NCI-H226 (cell line): ENCODE measurements at regions not wholly inside any gene's neighbourhood (a gene's known extent, or its start where the extent isn't known, plus 50 kb on each side); places are given as distances from the start of the nearest gene placed in this dataset.
"Not testable (repeated sequence)": the region's sequence is repeated elsewhere in the genome, so short reads cannot be mapped to it uniquely, and the experiment has no call there.

ENCODE experiments used
- DNase-seq: peaks from one replicate; pipeline ENCODE4 v3.0.0-alpha.2; 2015

DNA sequence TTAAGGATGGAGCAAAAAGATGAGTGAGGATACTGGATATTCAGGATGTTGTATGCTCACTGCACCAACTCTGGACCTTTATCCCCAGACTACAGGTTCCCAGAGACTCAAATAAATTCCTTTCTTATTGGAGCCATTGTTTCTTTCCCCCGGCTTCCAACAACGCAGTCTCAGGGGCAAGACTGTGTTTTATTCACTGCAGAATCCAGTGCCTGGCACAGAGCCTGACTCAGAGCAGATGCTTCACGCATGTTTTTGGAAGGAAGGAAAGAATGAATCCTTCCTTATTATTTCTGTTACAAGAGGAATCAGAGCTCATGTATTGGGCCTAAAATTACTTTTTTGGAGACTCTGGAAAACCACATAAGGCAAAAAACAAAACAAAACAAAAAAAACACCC, 96.0 kb upstream of the VGLL4 start:
- DNase-seq: no peak

DNA sequence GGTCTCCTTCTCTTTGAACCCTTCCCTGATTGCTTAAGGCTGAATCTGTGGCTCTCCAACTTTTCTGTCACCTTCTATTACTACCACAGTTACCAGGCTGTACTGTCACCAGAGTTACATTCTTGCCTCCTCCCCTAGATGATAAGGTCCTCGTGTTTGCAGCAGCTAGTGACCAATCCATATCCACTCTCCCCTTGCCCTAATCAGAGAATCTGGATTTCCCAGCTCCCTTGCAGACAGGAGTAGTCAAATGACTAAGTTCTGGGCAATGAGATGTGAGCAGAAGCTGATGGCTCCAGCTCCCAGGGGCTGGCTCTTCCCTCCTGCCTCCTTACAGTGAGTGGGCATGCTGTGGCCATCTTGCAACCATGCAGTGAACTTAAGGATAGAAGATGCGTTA, 95.4 kb upstream of the VGLL4 start:
- no peak for DNase-seq

DNA sequence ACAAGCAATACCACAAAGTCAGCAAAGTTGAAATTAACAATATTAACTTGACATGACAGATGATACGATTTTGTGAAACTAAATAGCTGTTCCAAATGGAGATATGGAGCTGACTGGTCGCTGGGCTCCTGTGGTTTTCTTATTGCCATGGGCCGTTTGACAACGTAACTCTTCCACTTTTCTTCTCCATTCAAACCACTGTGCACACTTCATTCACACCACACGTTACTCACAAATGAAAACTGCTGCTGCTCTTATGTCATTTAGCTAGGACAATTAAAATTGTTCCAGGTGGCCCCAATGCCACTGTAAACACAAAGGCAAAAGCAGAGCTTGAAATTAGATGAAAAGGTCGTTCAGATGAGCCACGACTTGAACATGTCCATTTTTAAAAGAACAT, 94.0 kb upstream of the VGLL4 start:
- DNase-seq: no peak

DNA sequence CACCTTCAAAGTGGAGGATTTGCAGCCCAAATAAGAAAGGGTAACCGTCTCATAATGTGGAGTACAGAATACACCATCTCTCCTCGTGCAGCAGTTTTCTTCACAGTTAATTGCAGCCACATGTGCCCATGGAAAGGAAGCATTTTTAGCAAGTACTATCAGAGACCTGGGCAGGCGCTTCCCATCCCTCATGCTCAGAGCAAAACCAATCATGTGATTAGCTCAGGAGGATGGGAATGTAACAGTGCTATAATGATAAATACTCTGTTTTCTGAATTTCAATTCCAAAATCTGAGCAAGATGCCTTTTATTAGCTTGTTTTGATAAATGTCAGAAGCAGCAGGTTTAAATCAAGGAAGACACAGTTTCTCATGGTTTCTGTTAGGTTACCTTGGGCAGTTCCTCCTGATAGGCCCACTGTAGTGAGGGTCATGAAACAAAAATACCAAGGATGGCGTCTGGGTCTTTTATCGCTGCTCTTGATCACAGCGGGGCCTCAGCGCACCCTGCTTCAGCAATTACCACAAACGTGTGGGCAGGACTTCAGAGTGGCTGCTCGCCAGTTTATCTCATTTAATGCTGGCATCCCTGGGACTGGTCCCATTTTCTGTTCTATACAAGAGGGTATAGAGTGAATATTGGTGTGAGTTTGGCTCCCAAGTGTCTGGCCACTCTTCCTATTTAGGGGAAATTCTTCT, 92.6 kb upstream of the VGLL4 start:
- DNase-seq: no peak

DNA sequence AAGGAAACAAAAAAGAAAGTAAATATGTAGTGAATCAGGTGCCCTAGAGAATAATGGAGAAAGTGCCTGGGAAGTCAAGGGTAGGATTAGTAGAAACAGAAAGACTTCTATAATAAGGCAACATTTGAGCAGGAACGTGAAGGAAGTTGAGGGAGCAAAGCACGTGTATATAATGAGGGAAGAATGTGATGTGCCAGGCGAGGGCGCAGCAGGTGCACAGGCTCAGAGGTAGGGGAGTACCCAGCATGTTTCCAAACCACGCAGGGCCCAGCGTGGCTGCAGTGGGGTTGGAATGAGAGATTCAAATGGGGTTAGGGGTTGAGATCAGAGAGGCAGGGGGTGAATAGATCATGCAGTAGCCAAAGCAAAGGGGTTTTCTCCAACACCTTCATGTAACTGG, 91.9 kb upstream of the VGLL4 start:
- no peak for DNase-seq

DNA sequence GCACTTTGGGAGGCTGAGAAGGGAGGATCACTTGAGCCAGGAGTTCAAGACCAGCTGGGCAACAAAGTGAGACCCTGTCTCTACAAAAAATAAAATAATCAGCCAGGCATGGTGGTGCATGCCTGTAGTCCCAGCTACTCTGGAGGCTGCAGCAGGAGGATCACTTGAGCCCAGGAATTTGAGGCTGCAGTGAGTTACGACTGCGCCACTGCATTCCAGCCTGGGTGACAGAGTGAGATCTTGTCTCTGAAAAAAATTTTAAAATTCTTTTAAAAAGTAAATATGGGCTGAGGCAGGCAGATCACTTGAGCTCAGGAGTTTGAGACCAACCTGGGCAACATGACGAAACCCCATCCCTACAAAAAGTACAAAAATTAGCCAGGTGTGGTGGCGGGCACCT, 91.4 kb upstream of the VGLL4 start:
- DNase-seq: not testable (repeated sequence)

DNA sequence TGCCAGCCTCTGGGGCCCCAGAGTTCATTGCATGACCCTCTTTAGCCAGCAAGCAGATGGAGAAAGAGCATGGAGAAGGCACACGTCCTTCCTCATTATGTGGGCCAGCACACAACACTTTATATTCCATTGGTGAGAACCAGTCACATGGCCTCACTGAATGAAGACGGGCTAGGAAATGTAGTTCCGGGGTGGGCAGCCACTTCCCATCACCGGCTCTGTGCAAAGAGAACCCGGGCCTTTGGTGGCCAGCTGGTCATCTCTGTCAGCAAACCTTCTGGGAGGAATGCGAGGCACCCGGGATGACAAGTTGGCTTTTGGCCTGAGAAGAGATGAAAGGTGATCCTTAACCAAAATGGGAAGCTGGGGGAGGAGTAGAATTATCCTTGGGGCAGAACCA, 90.2 kb upstream of the VGLL4 start:
- no peak for DNase-seq

DNA sequence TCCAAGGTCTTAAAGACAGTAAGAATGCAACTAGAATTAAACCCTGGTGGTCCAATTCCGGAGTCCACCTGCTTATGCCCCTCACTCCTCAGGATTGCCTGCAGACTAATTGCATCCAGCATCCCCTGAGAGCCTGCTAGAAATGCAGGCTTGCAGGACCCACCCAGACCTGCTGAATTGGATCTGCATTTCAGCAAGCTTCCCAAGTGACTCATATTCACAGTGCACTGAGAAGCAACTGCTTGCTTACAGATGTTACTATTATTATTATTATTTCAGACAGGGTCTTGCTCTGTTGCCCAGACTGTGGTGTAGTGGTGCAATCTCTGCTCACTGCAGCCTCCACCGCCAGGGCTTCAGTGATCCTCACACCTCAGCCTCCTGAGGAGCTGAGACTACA, 83.5 kb upstream of the VGLL4 start:
- DNase-seq: no peak

DNA sequence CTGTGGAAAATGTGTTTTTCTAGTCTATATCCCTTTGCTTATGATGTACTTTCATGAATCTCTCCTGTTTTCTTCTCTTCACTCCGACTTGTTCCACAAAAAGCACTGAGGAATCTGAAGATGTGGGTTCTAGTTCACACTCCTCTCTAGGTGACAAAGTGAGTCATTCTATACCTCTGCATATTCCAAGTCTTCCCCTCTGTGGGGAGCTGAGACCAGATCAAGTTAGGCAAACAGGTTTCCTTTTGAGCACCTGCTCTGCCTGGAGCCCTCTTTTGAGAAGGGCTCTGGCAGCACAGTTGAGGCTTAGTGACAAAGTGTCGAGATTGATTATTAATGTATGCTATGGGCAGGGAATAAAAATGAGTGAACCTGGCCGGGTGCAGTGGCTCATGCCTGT, 82.4 kb upstream of the VGLL4 start:
- no peak for DNase-seq

DNA sequence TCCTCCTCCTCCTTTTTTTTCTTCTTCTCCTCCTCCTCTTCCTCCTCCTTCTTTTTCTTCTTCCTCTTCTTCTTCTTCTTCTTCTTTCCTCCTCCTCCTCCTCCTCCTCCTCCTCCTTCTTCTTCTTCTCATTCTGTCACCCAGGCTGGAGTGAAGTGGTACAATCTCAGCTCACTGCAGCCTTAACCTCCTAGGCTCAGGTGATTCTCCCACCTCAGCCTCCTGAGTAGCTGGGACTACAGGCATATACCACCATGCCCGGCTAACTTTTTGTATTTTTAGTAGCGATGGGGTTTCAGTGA, 81.6 kb upstream of the VGLL4 start:
- not testable (repeated sequence) for DNase-seq

DNA sequence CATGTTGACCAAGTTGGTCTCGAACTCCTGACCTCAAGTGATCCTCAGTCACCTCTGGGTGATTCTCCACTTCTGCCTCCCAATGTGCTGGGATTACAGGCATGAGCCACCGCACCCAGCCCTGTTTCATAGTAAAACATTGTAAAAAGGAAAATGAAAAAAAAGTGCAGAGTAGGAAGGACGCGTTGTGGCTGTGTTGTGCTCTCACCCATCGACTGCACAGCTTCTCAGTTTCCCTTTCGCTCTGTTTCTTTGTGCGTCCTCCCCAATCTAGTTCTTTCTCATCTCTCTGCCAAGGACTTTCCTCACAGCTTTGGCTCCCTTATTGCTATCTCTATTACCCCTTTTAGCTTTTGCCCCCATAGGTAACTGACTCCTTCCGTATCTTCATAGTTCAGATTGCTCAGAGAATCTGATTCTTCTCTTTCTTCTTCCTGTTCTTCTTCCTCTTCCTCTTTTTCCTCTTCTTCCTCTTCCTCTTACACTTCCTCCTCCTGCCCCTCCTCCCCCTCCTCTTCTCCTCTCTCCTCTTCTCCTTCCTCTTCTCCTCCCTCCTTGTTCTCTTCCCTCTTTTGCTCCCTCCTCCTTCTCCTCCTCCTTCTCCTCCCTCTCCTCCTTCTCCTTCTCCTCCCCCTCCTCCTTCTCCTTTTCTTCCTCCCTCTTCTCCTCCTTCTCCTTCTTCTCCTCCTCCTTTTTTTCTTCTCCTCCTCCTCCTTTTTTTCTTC, 81.1 kb upstream of the VGLL4 start:
- no peak for DNase-seq

DNA sequence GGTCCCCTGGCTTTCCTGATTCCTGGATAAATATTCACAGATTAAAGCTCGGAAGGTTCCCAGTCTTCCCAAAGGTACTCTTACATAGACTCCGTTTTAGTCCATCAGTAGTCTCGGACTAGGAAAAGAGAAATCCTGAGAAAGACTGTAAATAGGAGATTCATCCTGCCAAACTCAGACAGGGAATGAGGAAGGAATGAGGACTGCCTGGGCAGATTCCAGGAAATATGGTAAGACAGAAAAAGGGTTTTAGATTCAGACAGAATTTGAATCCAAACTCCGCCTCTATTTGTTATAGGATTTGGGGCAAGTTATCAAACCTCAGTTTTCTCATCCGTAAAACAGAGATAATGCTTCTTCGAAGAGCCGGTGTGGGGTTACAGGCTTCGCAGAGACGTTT, 77.8 kb upstream of the VGLL4 start:
- no peak for DNase-seq

DNA sequence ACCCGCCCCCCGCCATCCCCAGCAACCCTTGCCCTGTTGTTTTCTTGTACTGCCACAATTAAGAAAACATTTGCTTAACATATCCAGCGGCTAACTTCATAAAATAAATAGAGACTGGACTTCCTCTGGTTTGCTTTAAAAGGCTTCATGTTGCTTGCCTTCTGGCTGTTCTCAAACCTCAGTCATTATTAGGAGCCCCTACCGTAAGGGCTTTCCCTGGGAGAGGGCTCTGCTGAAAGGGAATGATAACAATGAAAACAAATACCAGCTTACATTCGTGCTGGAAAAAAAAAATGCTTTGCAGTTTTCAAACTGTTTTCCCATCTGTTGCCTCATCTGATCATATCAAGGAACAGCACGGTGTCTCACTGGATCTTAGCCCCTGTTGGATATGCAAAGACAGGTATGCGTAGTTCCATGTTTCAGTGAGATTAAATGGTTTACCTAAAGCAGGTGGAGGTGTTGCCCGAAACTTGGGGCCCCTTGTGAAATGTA, 77.2 kb upstream of the VGLL4 start:
- no peak for DNase-seq

DNA sequence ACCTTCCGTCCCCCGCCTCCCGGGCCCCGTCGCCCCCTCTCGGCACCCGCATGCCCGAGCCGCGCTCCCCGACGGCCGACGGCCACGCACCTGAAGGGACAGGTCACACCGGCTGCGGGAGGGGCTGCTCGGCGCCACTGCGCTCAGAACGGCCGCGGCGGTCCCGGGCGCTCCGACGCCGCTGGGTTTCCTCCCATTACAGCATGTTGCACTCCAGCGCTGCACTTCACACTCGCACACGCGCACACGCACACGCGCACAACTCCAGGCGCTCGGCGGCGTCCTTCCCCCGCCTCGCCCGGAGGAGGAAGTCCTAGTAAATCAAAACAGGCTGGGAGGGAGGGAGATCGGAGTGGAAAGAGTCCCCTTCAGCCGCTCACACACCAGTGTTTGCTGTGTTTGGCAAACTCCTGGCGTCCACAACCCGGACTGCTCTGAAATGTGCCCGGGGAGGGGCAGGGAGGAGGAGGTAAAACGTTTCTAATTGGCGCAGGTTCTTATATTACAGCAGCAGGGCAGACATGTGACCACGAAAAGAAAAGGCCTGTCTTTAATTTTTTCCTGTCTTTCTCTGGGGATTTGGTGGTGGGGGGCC, 76.7 kb upstream of the VGLL4 start:
- DNase-seq: peak; percentile 71

DNA sequence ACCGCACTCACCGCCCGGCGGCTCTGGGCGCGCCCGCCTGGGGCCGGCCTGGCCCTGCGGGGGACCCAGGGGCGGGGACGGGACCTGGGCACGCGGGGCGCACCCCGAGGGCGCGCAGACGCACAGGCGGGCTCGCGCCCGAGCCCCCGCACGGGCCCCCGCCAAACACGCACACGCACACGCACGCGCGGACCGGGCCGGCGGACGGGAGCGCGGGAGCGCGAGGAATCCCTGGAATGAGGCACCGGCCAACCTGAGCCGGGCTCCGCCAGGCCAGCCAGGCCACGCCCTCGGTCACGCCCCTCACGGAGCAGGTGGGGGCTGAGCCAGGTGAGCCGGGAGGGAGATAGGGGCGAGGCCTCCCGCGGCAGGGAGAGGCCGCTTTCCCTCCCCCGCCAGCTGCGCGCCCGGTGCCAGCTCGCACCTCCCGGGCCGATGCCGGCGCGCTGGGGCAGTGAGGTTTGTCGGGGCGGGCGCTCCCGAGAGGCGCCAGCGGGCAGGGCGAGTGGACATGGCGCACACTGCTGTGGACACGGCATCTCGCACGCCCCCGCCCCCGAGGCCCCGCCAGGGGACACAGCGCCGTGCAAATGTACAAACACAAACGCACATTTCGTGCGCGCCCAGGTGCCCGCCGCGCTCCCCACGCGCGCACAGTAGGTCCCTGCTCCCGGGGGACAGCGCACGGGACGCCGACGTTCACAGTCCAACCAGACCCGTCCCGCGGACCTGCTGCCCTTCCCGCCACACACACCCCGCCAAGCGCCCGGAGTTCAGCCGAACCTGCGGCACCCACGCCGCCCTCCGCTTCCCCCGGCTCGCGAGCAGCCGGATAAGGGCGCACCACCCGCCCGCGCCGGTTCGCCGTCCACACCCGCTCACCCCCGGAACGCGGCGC, 75.9 kb upstream of the VGLL4 start:
- DNase-seq: peak; percentile 87

DNA sequence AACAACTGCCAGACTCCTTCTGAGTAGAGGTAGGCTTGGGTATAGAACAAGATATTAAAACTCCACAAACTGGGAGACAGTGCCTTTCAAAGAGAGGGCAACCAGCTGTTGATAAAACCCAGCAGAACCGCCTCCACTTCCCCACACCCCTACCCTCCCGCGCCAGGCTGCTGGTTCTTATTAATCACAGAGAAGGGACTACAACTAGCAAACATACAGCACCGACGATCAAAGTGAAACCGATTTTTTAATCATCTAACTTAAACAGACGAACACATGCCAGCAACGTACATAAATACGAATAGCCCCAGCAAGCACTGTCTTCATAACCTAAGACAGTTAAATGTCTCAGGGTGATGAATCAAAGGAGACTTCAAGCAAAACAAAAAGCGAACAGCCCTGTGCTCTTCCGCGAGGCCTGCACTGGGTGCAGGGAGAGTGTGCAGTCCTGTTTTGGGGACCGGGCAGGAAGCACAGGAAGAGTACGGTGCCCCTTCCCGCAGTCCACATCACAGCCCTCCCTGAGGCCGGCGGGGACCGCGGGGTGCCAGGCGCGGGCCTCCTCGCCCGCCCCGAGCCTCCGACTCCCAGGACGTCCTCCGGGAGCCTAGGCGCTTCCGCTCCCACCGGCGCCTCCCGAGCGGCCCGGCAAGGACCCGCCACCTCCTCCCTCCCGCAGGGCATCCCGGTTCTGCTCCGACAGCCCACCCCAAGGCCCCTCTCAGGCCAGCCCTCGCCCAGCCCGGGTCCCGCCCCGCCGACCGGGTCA, 75.1 kb upstream of the VGLL4 start:
- peak; percentile 51 for DNase-seq

DNA sequence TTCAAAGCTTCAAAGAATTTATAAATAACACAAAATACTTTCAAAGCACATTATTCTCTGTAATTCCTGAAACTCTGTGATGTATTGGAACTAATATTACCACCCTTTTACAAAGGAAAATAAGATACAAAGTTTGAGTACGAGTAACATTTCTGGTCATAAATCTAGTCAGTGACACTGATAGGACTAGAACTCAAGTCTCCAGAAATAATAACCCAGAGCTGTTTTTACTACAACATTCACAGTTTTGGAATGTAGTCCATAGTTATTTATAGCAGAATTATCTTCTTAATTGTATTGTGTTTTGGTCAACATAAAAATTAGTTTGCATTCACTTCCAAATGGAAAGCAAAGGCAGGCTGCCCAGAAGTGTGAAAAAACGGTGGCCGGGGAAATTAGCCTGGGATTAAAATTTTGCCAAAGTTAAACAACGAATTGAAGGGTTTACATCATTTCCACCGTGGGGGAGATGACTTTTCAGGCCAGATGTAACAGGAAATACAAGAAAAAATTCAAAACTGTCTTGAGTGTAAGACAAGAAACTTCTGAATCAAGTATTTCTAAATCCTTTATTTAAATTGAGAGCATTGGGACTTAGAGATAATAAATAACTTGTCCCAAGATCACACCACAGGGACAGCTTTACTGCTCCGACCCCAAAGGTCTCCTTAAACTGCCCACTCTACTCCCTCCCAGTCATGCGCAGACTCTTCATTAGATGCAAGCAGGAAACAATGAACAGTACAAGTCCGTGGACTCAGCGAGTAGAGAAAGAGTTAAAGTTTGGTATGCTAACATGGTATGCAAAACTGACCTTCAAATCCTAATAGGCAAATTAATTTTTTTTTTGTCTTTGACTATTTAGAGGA, 74.3 kb upstream of the VGLL4 start:
- no peak for DNase-seq

DNA sequence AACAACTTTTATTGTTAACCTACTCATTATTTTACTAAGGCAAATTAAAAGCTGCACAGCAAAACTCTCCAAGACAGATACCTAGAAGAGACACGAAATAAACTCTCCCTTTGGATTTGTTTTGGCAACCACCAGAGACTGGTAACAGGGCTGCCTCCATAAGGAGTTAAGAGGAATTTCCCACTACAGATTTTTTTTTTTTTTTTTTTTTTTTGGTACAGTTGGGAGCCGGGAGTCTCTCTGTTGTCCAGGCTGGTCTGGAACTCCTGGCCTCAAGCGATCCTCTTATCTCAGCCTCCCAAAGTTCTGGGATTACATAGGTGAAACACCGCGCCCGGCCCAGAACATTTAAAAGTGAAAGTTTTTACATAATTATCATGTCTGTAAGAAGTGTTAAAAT, 73.6 kb upstream of the VGLL4 start:
- DNase-seq: peak; percentile 67

DNA sequence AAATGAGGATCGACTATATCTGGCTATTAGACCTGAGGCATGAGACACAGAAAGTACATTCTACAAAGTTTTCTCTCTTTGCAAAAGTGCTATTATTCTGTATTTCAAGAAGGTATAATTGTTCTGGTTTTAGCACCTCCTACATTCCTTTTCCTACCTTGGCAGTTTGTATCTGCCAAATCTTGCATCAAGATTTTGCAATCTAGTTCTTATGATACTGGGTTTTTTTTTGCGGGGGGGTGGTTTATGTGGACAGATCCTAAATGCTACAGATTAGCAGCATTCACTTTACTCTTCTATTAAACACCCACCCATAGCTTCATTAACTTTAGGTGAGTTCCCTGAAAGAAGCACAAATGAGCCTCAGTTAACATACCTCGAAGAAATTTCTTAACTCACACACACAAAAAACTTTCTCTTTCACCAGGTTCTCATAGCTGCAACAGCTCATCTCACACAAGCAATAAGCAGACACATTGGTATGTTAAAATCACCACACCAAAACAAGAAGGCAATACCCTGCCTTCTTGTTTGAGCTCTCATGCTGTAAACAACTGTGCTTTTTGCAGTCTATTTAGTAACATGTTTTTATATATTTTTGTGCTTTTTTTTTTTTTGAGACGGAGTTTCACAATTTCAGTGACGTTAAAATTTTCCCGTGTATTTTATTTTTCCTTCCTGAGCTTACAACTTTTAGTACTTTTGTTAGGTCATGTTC, 73.0 kb upstream of the VGLL4 start:
- no peak for DNase-seq

DNA sequence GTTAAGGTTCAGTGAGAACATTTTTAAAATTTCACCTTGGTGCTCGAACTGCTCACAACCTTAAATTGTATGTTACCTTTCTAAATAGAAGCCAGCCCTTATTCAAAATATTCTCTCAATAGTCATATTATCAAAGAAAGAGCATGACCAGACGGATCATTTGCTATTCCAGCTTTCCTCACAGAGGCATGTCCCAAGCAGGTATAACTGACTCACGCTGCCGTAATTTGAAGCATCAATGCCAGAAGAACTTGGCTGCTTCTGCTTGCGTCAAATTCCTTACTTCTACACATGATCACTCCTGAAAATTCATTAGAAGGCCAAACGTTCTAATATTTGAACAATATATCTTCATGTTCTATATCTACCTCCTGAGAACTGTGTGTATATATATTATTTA, 69.5 kb upstream of the VGLL4 start:
- no peak for DNase-seq

DNA sequence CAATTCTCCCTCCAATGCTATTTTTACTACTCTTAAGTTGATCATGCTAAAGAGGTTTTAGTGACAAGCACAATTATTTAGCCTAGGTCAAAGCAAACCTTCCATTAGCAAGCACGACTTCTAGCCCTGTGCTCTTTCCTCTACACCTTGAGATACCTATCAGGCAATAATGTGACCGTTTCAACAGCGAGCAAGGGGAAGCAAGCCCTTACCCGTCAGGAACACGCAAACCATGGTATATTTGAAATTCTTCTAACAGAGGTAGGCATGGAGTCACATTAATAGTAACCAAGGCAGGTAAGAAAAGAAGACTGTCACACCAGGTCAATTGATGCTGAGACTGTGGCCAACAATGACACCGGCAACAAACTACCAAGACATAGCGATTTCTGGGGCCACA, 68.9 kb upstream of the VGLL4 start:
- no peak for DNase-seq
